K562 (cell line): ENCODE measurements at regions not wholly inside any gene's neighbourhood (a gene's known extent, or its start where the extent isn't known, plus 50 kb on each side); places are given as distances from the start of the nearest gene placed in this dataset.

Source experiments
- ATAC-seq: fragments of 200-7000 bp; cut with Tn5 transposase; 3 replicates; pipeline ENCODE4 v1.9.1; 2020; ENCODE audit warnings: moderate library complexity
- BruUV-seq: library from RNA; stranded (reverse); fragments of 400-500 nt; replicated peaks from 2 replicates; lab custom pipeline; 2021; lab: Mats Ljungman, UMichigan
- CTCF ChIA-PET: fragments of 300-600 bp; formaldehyde crosslinking; extraction: SDS; loops from one replicate; lab custom pipeline; 2021; ENCODE audit warnings: low intra/inter-chr PET ratio; lab: Yijun Ruan, JAX
- POLR2A ChIA-PET: fragments of 300-600, 350-650 bp; sonication (Branson Sonifier 250); formaldehyde crosslinking; extraction: SDS; loops from one replicate; lab custom pipeline; 2021; ENCODE audit warnings: antibody characterized with exemption, inconsistent platforms; lab: Yijun Ruan, JAX
- DNase-seq, 4 experiments: peaks; one replicate each; pipeline versions ENCODE4 v3.0.0 to v3.0.0-alpha.2; 2011 to 2018; ENCODE audit warnings: low spot score in 3 of 4, mixed read lengths in 3 of 4; ENCODE audit errors: extremely low read depth in 1 of 4
- FAIRE-seq: peaks from 2 replicates; lab custom pipeline; 2011; peaks lifted over from hg19 to GRCh38; lab: Jason Lieb, UNC
- H2AFZ ChIP-seq: 2 replicates; pipeline ENCODE4 v1.6.0; 2011; ENCODE audit warnings: low read depth, low read length, control low read depth, inconsistent platforms
- H3K27ac ChIP-seq: fragments of 200-600 bp; 3 replicates; pipeline ENCODE4 v1.8.0; 2011; ENCODE audit warnings: low read depth, mild to moderate bottlenecking, control low read depth, inconsistent platforms, low read length, moderate library complexity, mixed read lengths; ENCODE audit errors: extremely low read depth
- H3K27me3 ChIP-seq, 2 experiments: fragments of 300-600 bp in 1 of 2; 2 replicates in 1 of 2; 3 replicates in 1 of 2; pipeline versions ENCODE4 v1.6.0 to v1.8.0; 2011; ENCODE audit warnings: inconsistent platforms in 2 of 2, low read length in 2 of 2, mild to moderate bottlenecking in 1 of 2, mixed read lengths in 1 of 2, moderate library complexity in 1 of 2; ENCODE audit not compliant: control insufficient read depth in 2 of 2, insufficient read depth in 2 of 2
- H3K36me3 ChIP-seq: fragments of 300-600 bp; 3 replicates; pipeline ENCODE4 v1.8.0; 2011; ENCODE audit warnings: mild to moderate bottlenecking, low read length, inconsistent platforms; ENCODE audit not compliant: control insufficient read depth, insufficient read depth
- H3K4me1 ChIP-seq, 2 experiments: fragments of 200-600 bp in 1 of 2; replicated peaks in 1 of 2; 2 replicates in 1 of 2; 3 replicates in 1 of 2; pipeline versions ENCODE4 v1.5.1 to v1.8.0; 2011; ENCODE audit warnings: inconsistent platforms in 2 of 2, low read length in 2 of 2, mild to moderate bottlenecking in 1 of 2, mixed read lengths in 1 of 2, moderate library complexity in 1 of 2; ENCODE audit not compliant: control insufficient read depth in 2 of 2, insufficient read depth in 2 of 2
- H3K4me2 ChIP-seq: 2 replicates; pipeline ENCODE4 v1.6.1; 2011; ENCODE audit warnings: low read length, control low read depth, inconsistent platforms, mixed read lengths; ENCODE audit not compliant: insufficient read depth
- H3K4me3 ChIP-seq: fragments of 200-600 bp; sonication (generic), shearing (Covaris generic); 2 replicates; pipeline ENCODE4 v1.5.1; 2016; ENCODE audit warnings: control low read depth, inconsistent platforms
- H3K79me2 ChIP-seq: fragments of 200-600 bp; 3 replicates; pipeline ENCODE4 v1.8.0; 2011; ENCODE audit warnings: low read length, inconsistent platforms; ENCODE audit not compliant: control insufficient read depth, insufficient read depth
- H3K9ac ChIP-seq, 2 experiments: 2 replicates each; pipeline versions ENCODE4 v1.6.0 to v1.6.1; 2011; ENCODE audit warnings: low read depth in 2 of 2, low read length in 2 of 2, control low read depth in 1 of 2, inconsistent platforms in 1 of 2, mild to moderate bottlenecking in 1 of 2, mixed read lengths in 1 of 2; ENCODE audit not compliant: insufficient read depth in 1 of 2
- H3K9me1 ChIP-seq: one replicate; pipeline ENCODE4 v1.6.0; 2011; ENCODE audit warnings: inconsistent platforms, mild to moderate bottlenecking, low read length, moderate library complexity; ENCODE audit not compliant: control insufficient read depth, insufficient read depth
- H3K9me3 ChIP-seq: replicated peaks from 2 replicates; pipeline ENCODE4 v1.5.1; 2011; ENCODE audit warnings: low read depth, low read length, inconsistent platforms; ENCODE audit not compliant: control insufficient read depth, insufficient read depth
- H4K20me1 ChIP-seq: replicated peaks from 2 replicates; pipeline ENCODE4 v1.6.1; 2011; ENCODE audit warnings: low read length, inconsistent platforms, mixed read lengths; ENCODE audit not compliant: control insufficient read depth, insufficient read depth
- BRD4 ChIP-seq: fragments of 200-600 bp; sonication (generic); IDR thresholded peaks from 2 replicates; pipeline ENCODE4 v1.6.1; 2017; ENCODE audit warnings: inconsistent platforms
- CAMTA2 ChIP-seq: fragments of 250-450 bp; sonication (Bioruptor Pico); conservative IDR thresholded peaks from 2 replicates; pipeline ENCODE4 v1.5.1; 2022
- ETS2 ChIP-seq: IDR thresholded peaks from 2 replicates; pipeline ENCODE4 v1.6.1; 2016; ENCODE audit warnings: borderline replicate concordance, missing genetic modification characterization, mild to moderate bottlenecking, moderate library complexity, missing compliant biosample characterization; ENCODE audit not compliant: poor library complexity, severe bottlenecking
- MYBL2 ChIP-seq, 2 experiments: fragments of 450-650 bp in 1 of 2; sonication (generic) in 1 of 2; formaldehyde crosslinking in 1 of 2; IDR thresholded peaks; 2 replicates each; pipeline versions ENCODE4 v1.6.1 to v1.8.1; 2017 to 2022; ENCODE audit warnings: borderline replicate concordance in 1 of 2, inconsistent platforms in 1 of 2, low read depth in 1 of 2, mild to moderate bottlenecking in 1 of 2, missing genetic modification reagents in 1 of 2, moderate library complexity in 1 of 2
- PBX2 ChIP-seq, 2 experiments: IDR thresholded peaks in 1 of 2; conservative IDR thresholded peaks in 1 of 2; 2 replicates each; pipeline ENCODE4 v1.6.1; 2016; ENCODE audit warnings: low read depth in 2 of 2, mild to moderate bottlenecking in 1 of 2, missing compliant biosample characterization in 1 of 2, missing genetic modification characterization in 1 of 2, moderate library complexity in 1 of 2
- RAD51 ChIP-seq: fragments of 450-650 bp; IDR thresholded peaks from 2 replicates; pipeline ENCODE4 v1.7.1; 2016; ENCODE audit warnings: low read depth, mild to moderate bottlenecking, borderline replicate concordance
- SIRT6 ChIP-seq: IDR thresholded peaks from one replicate; pipeline ENCODE4 v1.6.1; 2012; ENCODE audit warnings: low read depth, mild to moderate bottlenecking, control low read depth, inconsistent platforms, low read length, moderate library complexity
- SRSF9 ChIP-seq: fragments of 200-400 bp; formaldehyde crosslinking; IDR thresholded peaks from 2 replicates; pipeline ENCODE4 v1.6.1; 2017; ENCODE audit warnings: low read depth, low read length, borderline replicate concordance
- ZNF699 ChIP-seq: fragments of 250-450 bp; sonication (Bioruptor Pico); IDR thresholded peaks from 2 replicates; pipeline ENCODE4 v1.8.0; 2021; ENCODE audit warnings: mild to moderate bottlenecking, moderate library complexity; ENCODE audit not compliant: insufficient replicate concordance
- WGBS: fragments of 100-300 bp; shearing (Covaris generic); methylation state at CpG from one replicate; pipeline ENCODE4 v1.1.6; 2016; ENCODE audit warnings: low coverage, mixed read lengths; ENCODE audit not compliant: insufficient coverage; ENCODE audit errors: missing lambda C conversion rate; 5-methylcytosine and 5-hydroxymethylcytosine counted together
- in situ Hi-C: fragments of 300-500 bp; cut with MboI; formaldehyde crosslinking; loops from 4 replicates; pipeline ENCODE4 v1.15.0; 2018; ENCODE audit warnings: inconsistent platforms, mixed read lengths
- intact Hi-C: fragments of 100-400 bp; cut with micrococcal nuclease; formaldehyde crosslinking; loops from 2 replicates; pipeline ENCODE4 v1.14.2; 2022
- TF ChIP-seq, protein P1 (sequence below): fragments of 250-450 bp; sonication (Bioruptor Pico); IDR thresholded peaks from 2 replicates; pipeline ENCODE4 v1.8.0; 2021; ENCODE audit warnings: moderate library complexity, mild to moderate bottlenecking, inconsistent platforms
- TF ChIP-seq, protein P2 (sequence below): fragments of 450-650 bp; formaldehyde crosslinking; IDR thresholded peaks from 2 replicates; pipeline ENCODE4 v1.4.0; 2020; ENCODE audit warnings: mild to moderate bottlenecking, mixed read lengths
- TF ChIP-seq, protein P3 (sequence below): sonication (generic); IDR thresholded peaks from 2 replicates; pipeline ENCODE4 v1.6.1; 2016

GRCh38 chr10:118957443-118957825 is 72.1 kb upstream of the NANOS1 start (continued):
- TF ChIP-seq BRD4 = no peak
- TF ChIP-seq, protein P1, sequence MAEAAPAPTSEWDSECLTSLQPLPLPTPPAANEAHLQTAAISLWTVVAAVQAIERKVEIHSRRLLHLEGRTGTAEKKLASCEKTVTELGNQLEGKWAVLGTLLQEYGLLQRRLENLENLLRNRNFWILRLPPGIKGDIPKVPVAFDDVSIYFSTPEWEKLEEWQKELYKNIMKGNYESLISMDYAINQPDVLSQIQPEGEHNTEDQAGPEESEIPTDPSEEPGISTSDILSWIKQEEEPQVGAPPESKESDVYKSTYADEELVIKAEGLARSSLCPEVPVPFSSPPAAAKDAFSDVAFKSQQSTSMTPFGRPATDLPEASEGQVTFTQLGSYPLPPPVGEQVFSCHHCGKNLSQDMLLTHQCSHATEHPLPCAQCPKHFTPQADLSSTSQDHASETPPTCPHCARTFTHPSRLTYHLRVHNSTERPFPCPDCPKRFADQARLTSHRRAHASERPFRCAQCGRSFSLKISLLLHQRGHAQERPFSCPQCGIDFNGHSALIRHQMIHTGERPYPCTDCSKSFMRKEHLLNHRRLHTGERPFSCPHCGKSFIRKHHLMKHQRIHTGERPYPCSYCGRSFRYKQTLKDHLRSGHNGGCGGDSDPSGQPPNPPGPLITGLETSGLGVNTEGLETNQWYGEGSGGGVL (CRISPR knock-in tag) = no peak
- no peak for TF ChIP-seq RAD51
- TF ChIP-seq SIRT6 = no peak

DNA sequence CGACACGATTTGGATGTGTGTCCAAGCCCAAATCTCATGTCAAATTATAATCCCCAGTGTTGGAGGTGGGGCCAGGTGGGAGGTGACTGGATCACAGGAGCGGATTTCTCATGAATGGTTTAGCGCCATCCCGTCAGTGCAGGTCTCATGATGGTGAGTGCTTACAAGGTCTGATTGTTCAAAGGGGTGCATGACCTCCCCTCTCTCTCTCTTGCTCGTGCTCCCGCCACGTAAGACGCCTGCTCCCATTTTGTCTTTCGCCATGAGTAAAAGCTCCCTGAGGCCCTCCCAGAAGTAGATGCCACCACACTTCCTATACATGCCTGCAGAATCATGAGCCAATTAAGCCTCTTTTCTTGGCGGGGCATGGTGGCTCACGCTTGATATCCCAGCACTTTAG is 71.5 kb upstream of the NANOS1 start:
- Histone ChIP-seq H3K79me2 (no peaks in the 10 kb centered on the region), H4K20me1 (no peaks in the 10 kb centered on the region; the same call in 1 of the 2 replicates), H3K4me1 (no peaks in the 10 kb centered on the region; a peak in 1 of 5 replicates), H3K36me3 (no peaks in the 10 kb centered on the region), H2AFZ (no peak overlapping the region), H3K27me3 (peaks cover 0 to 47% of the 10 kb centered on the region in 2 experiments; a peak in 2 of 5 replicates), H3K9me3 (no peaks in the 10 kb centered on the region), H3K4me2 (no peak overlapping the region), H3K4me3 (no peak overlapping the region), H3K27ac (no peak overlapping the region), H3K9me1 (no peaks in the 10 kb centered on the region), H3K9ac (no peak overlapping the region)
- POLR2A ChIA-PET = no interaction called here
- FAIRE-seq (no peak), ATAC-seq (no peak), DNase-seq (no peak)
- WGBS = 22% methylated on average over 6 of the region's 12 CpGs
- BruUV-seq = no TSS peak
- CTCF ChIA-PET = no interaction called here
- intact Hi-C loops (no loop called here), in situ Hi-C loops (no loop called here)
- TF ChIP-seq CAMTA2 (no peak), ETS2 (tag) (no peak), MYBL2 (IDR thresholded peaks at IDR 0.05; ENCODE audit: low read depth) (no peak), MYBL2 (CRISPR knock-in tag; IDR thresholded peaks at IDR 0.05; ENCODE audit: borderline replicate concordance) (no peak), SRSF9 (no peak), PBX2 (CRISPR knock-in tag; IDR thresholded peaks at IDR 0.05; ENCODE audit: low read depth) (no peak), PBX2 (tag; conservative IDR thresholded peaks at IDR 0.05; ENCODE audit: low read depth) (no peak), ZNF699 (CRISPR knock-in tag) (no peak)
- TF ChIP-seq, protein P2, sequence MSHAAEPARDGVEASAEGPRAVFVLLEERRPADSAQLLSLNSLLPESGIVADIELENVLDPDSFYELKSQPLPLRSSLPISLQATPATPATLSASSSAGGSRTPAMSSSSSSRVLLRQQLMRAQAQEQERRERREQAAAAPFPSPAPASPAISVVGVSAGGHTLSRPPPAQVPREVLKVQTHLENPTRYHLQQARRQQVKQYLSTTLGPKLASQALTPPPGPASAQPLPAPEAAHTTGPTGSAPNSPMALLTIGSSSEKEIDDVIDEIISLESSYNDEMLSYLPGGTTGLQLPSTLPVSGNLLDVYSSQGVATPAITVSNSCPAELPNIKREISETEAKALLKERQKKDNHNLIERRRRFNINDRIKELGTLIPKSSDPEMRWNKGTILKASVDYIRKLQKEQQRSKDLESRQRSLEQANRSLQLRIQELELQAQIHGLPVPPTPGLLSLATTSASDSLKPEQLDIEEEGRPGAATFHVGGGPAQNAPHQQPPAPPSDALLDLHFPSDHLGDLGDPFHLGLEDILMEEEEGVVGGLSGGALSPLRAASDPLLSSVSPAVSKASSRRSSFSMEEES (CRISPR knock-in tag) = no peak
- TF ChIP-seq, protein P3, sequence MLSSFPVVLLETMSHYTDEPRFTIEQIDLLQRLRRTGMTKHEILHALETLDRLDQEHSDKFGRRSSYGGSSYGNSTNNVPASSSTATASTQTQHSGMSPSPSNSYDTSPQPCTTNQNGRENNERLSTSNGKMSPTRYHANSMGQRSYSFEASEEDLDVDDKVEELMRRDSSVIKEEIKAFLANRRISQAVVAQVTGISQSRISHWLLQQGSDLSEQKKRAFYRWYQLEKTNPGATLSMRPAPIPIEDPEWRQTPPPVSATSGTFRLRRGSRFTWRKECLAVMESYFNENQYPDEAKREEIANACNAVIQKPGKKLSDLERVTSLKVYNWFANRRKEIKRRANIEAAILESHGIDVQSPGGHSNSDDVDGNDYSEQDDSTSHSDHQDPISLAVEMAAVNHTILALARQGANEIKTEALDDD = no peak
